ENCODE measurements at regions not wholly inside any gene's neighbourhood (a gene's known extent, or its start where the extent isn't known, plus 50 kb on each side); places are given as distances from the start of the nearest gene placed in this dataset.

GRCh38 chr14:84125676-84126075, 1404.3 kb upstream of the FLRT2 start:
- TF ChIP-seq EP300 (IDR thresholded peaks at IDR 0.05) (no peak), POLR2A (IDR thresholded peaks at IDR 0.05) (no peak)
- TF ChIP-seq, protein P1, sequence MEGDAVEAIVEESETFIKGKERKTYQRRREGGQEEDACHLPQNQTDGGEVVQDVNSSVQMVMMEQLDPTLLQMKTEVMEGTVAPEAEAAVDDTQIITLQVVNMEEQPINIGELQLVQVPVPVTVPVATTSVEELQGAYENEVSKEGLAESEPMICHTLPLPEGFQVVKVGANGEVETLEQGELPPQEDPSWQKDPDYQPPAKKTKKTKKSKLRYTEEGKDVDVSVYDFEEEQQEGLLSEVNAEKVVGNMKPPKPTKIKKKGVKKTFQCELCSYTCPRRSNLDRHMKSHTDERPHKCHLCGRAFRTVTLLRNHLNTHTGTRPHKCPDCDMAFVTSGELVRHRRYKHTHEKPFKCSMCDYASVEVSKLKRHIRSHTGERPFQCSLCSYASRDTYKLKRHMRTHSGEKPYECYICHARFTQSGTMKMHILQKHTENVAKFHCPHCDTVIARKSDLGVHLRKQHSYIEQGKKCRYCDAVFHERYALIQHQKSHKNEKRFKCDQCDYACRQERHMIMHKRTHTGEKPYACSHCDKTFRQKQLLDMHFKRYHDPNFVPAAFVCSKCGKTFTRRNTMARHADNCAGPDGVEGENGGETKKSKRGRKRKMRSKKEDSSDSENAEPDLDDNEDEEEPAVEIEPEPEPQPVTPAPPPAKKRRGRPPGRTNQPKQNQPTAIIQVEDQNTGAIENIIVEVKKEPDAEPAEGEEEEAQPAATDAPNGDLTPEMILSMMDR (IDR thresholded peaks at IDR 0.05): no peak
- no peak overlapping the region for H3K27ac ChIP-seq
- H3K4me3 ChIP-seq: no peak overlapping the region
- no peak for DNase-seq
- H3K4me1 ChIP-seq (ENCODE audit: insufficient read depth): no peaks in the 10 kb centered on the region
- H3K36me3 ChIP-seq: no peaks in the 10 kb centered on the region
- no peaks in the 10 kb centered on the region for H3K27me3 ChIP-seq
- 79 to 97% (median 96%) methylated on average over 4 of the region's 4 CpGs for WGBS, 3 donors
- intact Hi-C loops (cut with DNase I): no loop called here
- no peaks in the 10 kb centered on the region for H3K9me3 ChIP-seq

GRCh38 chr14:84127495-84127894, 1402.4 kb upstream of the FLRT2 start:
- no peaks in the 10 kb centered on the region for H3K36me3 ChIP-seq
- intact Hi-C loops (cut with DNase I): no loop called here
- WGBS, 3 donors: 58 to 96% (median 77%) methylated on average over 3 of the region's 3 CpGs

GRCh38 chr14:84128050-84128449, 1401.9 kb upstream of the FLRT2 start:
- 2 to 18% (median 8%) methylated on average over 3 of the region's 3 CpGs for WGBS, 3 donors
- no peaks in the 10 kb centered on the region for H3K27me3 ChIP-seq
- no peak overlapping the region for H3K27ac ChIP-seq
- DNase-seq: no peak
- H3K9me3 ChIP-seq: no peaks in the 10 kb centered on the region
- H3K4me1 ChIP-seq (ENCODE audit: insufficient read depth): no peaks in the 10 kb centered on the region
- intact Hi-C loops (cut with DNase I): no loop called here
- no peaks in the 10 kb centered on the region for H3K36me3 ChIP-seq
- TF ChIP-seq, protein P1 (IDR thresholded peaks at IDR 0.05): no peak
- TF ChIP-seq POLR2A (IDR thresholded peaks at IDR 0.05) (no peak), EP300 (IDR thresholded peaks at IDR 0.05) (no peak)
- no peak overlapping the region for H3K4me3 ChIP-seq

More at GRCh38 chr14:84127495-84127894, 1402.4 kb upstream of the FLRT2 start:
- no peaks in the 10 kb centered on the region for H3K4me1 ChIP-seq (ENCODE audit: insufficient read depth)
- DNase-seq: no peak
- no peak for TF ChIP-seq EP300 (IDR thresholded peaks at IDR 0.05)
- TF ChIP-seq, protein P1 (IDR thresholded peaks at IDR 0.05): no peak
- no peak for TF ChIP-seq POLR2A (IDR thresholded peaks at IDR 0.05)
- H3K9me3 ChIP-seq: no peaks in the 10 kb centered on the region
- H3K27ac ChIP-seq: no peak overlapping the region
- H3K4me3 ChIP-seq: no peak overlapping the region
- H3K27me3 ChIP-seq: no peaks in the 10 kb centered on the region

DNA sequence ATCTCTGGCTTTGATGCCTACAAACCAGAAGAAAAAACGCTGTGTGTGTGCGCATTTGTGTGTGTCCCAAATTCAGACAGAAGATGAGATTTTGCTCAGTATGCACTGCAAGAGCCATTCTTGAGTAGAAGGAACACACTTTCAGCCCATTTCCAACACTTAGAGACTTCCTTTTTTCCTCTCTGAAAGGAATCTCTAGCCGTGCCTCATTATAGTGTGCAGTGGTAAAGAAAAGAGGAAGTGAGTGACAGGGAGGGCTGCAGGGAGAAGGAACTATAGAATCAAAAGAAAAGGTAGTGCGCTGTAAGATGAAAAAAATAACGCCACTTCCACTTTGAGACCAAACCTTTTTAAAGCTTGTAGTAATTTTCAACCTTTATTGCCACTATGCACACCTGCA, 1400.9 kb upstream of the FLRT2 start:
- DNase-seq: no peak
- H3K4me1 ChIP-seq (ENCODE audit: insufficient read depth): no peaks in the 10 kb centered on the region
- WGBS, 3 donors: 71 to 92% (median 81%) methylated on average over 5 of the region's 5 CpGs
- TF ChIP-seq, protein P1 (IDR thresholded peaks at IDR 0.05): no peak
- TF ChIP-seq POLR2A (IDR thresholded peaks at IDR 0.05) (no peak), EP300 (IDR thresholded peaks at IDR 0.05) (no peak)
- H3K9me3 ChIP-seq: no peaks in the 10 kb centered on the region
- intact Hi-C loops (cut with DNase I): no loop called here
- no peak overlapping the region for H3K4me3 ChIP-seq
- no peak overlapping the region for H3K27ac ChIP-seq
- no peaks in the 10 kb centered on the region for H3K36me3 ChIP-seq
- H3K27me3 ChIP-seq: no peaks in the 10 kb centered on the region

DNA sequence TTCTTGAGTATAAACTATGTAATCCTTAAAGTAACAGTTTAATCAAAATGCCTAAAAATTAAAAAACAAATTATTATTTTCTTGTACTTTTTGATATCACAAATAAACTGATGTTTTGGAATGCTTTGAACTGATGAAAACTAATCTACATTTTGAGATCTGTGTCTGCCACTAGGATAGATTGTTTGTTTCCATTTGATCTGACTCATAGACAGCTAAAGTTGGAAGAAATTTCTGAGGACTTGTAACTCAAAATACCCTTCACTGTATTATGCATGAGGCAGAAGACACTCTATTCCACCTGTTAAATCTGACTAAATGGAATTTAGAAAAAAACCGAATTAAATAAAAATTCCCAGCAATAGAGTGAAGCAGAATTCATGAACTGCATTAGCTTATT, 1400.0 kb upstream of the FLRT2 start:
- Histone ChIP-seq H3K4me1 (ENCODE audit: insufficient read depth) (no peaks in the 10 kb centered on the region), H3K4me3 (no peak overlapping the region), H3K27ac (no peak overlapping the region), H3K9me3 (no peaks in the 10 kb centered on the region), H3K36me3 (no peaks in the 10 kb centered on the region), H3K27me3 (no peaks in the 10 kb centered on the region)
- DNase-seq: no peak
- WGBS, 3 donors: 85 to 98% (median 92%) methylated on average over 1 of the region's 1 CpG
- TF ChIP-seq POLR2A (IDR thresholded peaks at IDR 0.05): no peak
- intact Hi-C loops (cut with DNase I): no loop called here

Data from ovary (tissue), 7 donors.